SK-N-SH treated with all-trans-retinoic acid at 6 μM for 48 hours (cell line): ENCODE measurements at regions not wholly inside any gene's neighbourhood (a gene's known extent, or its start where the extent isn't known, plus 50 kb on each side); places are given as distances from the start of the nearest gene placed in this dataset.

Experiments
- ATAC-seq: fragments of 200-7000 bp; cut with Tn5 transposase; 3 replicates; pipeline ENCODE4 v1.9.1; 2020; ENCODE audit warnings: mild to moderate bottlenecking, moderate library complexity
- ARNTL ChIP-seq: fragments of 450-650 bp; formaldehyde crosslinking; IDR thresholded peaks from 2 replicates; pipeline ENCODE4 v1.5.0; 2020; ENCODE audit warnings: low read depth, mild to moderate bottlenecking, moderate library complexity, borderline replicate concordance
- BACH2 ChIP-seq: fragments of 250-450 bp; sonication (Bioruptor Pico); IDR thresholded peaks from 2 replicates; pipeline ENCODE4 v1.9.0; 2021; ENCODE audit warnings: mild to moderate bottlenecking, borderline replicate concordance
- CREB5 ChIP-seq: fragments of 250-450 bp; sonication (Bioruptor Pico); IDR thresholded peaks from 2 replicates; pipeline ENCODE4 v1.5.1; 2020; ENCODE audit warnings: low read depth, mild to moderate bottlenecking, moderate library complexity
- CSDC2 ChIP-seq: fragments of 250-450 bp; sonication (Bioruptor Pico); IDR thresholded peaks from 2 replicates; pipeline ENCODE4 v1.5.0; 2020; ENCODE audit warnings: mild to moderate bottlenecking, moderate library complexity
- CSRNP3 ChIP-seq: fragments of 250-450 bp; sonication (Bioruptor Pico); IDR thresholded peaks from 2 replicates; pipeline ENCODE4 v1.5.1; 2021; ENCODE audit warnings: mild to moderate bottlenecking, moderate library complexity
- ESRRG ChIP-seq: fragments of 250-450 bp; sonication (Bioruptor Pico); IDR thresholded peaks from 2 replicates; pipeline ENCODE4 v1.6.1; 2021; ENCODE audit warnings: mild to moderate bottlenecking
- GLIS3 ChIP-seq: fragments of 250-450 bp; sonication (Bioruptor Pico); IDR thresholded peaks from 2 replicates; pipeline ENCODE4 v1.5.0; 2020; ENCODE audit warnings: mild to moderate bottlenecking, moderate library complexity
- ISL1 ChIP-seq: fragments of 250-450 bp; sonication (Bioruptor Pico); IDR thresholded peaks from 2 replicates; pipeline ENCODE4 v2.1.2; 2022; ENCODE audit warnings: mild to moderate bottlenecking, moderate library complexity
- OSR1 ChIP-seq: fragments of 250-450 bp; sonication (Bioruptor Pico); IDR thresholded peaks from 2 replicates; pipeline ENCODE4 v1.8.0; 2022; ENCODE audit warnings: moderate library complexity, mild to moderate bottlenecking, inconsistent platforms
- PATZ1 ChIP-seq: fragments of 250-450 bp; sonication (Bioruptor Pico); IDR thresholded peaks from 2 replicates; pipeline ENCODE4 v1.8.0; 2020; ENCODE audit warnings: mild to moderate bottlenecking, moderate library complexity, borderline replicate concordance
- POU6F1 ChIP-seq: fragments of 250-450 bp; sonication (Bioruptor Pico); IDR thresholded peaks from 2 replicates; pipeline ENCODE4 v1.8.0; 2021; ENCODE audit warnings: low read depth, mild to moderate bottlenecking, moderate library complexity, borderline replicate concordance
- PPARA ChIP-seq: fragments of 250-450 bp; sonication (Bioruptor Pico); IDR thresholded peaks from 2 replicates; pipeline ENCODE4 v1.5.0; 2020; ENCODE audit warnings: mild to moderate bottlenecking, borderline replicate concordance
- RARB ChIP-seq: fragments of 250-450 bp; sonication (Bioruptor Pico); IDR thresholded peaks from 2 replicates; pipeline ENCODE4 v1.8.0; 2021; ENCODE audit warnings: mild to moderate bottlenecking, moderate library complexity
- SNAI2 ChIP-seq: fragments of 250-450 bp; sonication (Bioruptor Pico); IDR thresholded peaks from 2 replicates; pipeline ENCODE4 v1.5.0; 2020; ENCODE audit warnings: mild to moderate bottlenecking, moderate library complexity
- TCF4 ChIP-seq: fragments of 250-450 bp; sonication (Bioruptor Pico); IDR thresholded peaks from 2 replicates; pipeline ENCODE4 v1.8.0; 2021; ENCODE audit warnings: mild to moderate bottlenecking, moderate library complexity, borderline replicate concordance
- TOX ChIP-seq: fragments of 250-450 bp; sonication (Bioruptor Pico); IDR thresholded peaks from 2 replicates; pipeline ENCODE4 v1.8.0; 2021; ENCODE audit warnings: mild to moderate bottlenecking, moderate library complexity, borderline replicate concordance
- TSHZ2 ChIP-seq: fragments of 250-450 bp; sonication (Bioruptor Pico); IDR thresholded peaks from 2 replicates; pipeline ENCODE4 v1.5.0; 2020; ENCODE audit warnings: mild to moderate bottlenecking, moderate library complexity
- ZFP3 ChIP-seq: fragments of 250-450 bp; sonication (Bioruptor Pico); IDR thresholded peaks from 2 replicates; pipeline ENCODE4 v1.5.0; 2020; ENCODE audit warnings: mild to moderate bottlenecking, moderate library complexity
- ZFP30 ChIP-seq: fragments of 450-650 bp; formaldehyde crosslinking; IDR thresholded peaks from 2 replicates; pipeline ENCODE4 v1.5.0; 2022; ENCODE audit warnings: mild to moderate bottlenecking, moderate library complexity
- ZNF565 ChIP-seq: fragments of 450-650 bp; formaldehyde crosslinking; conservative IDR thresholded peaks from 2 replicates; pipeline ENCODE4 v1.5.0; 2020; ENCODE audit warnings: low read depth, mild to moderate bottlenecking, moderate library complexity
- ZNF70 ChIP-seq: fragments of 450-650 bp; formaldehyde crosslinking; IDR thresholded peaks from 2 replicates; pipeline ENCODE4 v1.5.0; 2020; ENCODE audit warnings: mild to moderate bottlenecking, moderate library complexity
- ZNF8 ChIP-seq: fragments of 450-650 bp; formaldehyde crosslinking; IDR thresholded peaks from 2 replicates; pipeline ENCODE4 v1.5.0; 2020; ENCODE audit warnings: mild to moderate bottlenecking, moderate library complexity

GRCh38 chr6:104612541-104612940 is 247.2 kb downstream of the HACE1 start:
- no peak for ATAC-seq
- no peak for TF ChIP-seq GLIS3 (CRISPR knock-in tag)
- no peak for TF ChIP-seq OSR1 (CRISPR knock-in tag)
- no peak for TF ChIP-seq ZNF70 (CRISPR knock-in tag)
- no peak for TF ChIP-seq BACH2 (CRISPR knock-in tag)
- no peak for TF ChIP-seq TCF4
- TF ChIP-seq PATZ1 (CRISPR knock-in tag): no peak

- ATAC-seq: no peak
- TF ChIP-seq ZNF8 (CRISPR knock-in tag) (no peak), POU6F1 (CRISPR knock-in tag) (no peak), OSR1 (CRISPR knock-in tag) (no peak), ARNTL (CRISPR knock-in tag) (no peak), TOX (CRISPR knock-in tag) (no peak), ZFP3 (no peak), CSRNP3 (no peak), ESRRG (CRISPR knock-in tag) (no peak), SNAI2 (no peak), ZNF565 (no peak), CSDC2 (no peak), CREB5 (no peak), GLIS3 (CRISPR knock-in tag) (no peak), ZFP30 (no peak), TSHZ2 (CRISPR knock-in tag) (no peak), ZNF70 (CRISPR knock-in tag) (no peak), BACH2 (CRISPR knock-in tag) (no peak)
- TF ChIP-seq, all 23 proteins: peak for 0
These were observed 251.6 kb downstream of the HACE1 start for GRCh38 chr6:104608101-104608500.

- ATAC-seq: no peak
- TF ChIP-seq TSHZ2 (CRISPR knock-in tag): no peak
- TF ChIP-seq CSRNP3: no peak
- TF ChIP-seq ZFP3: no peak
- TF ChIP-seq ISL1: no peak
- no peak for TF ChIP-seq RARB (CRISPR knock-in tag)
- no peak for TF ChIP-seq CSDC2
- TF ChIP-seq TCF4: no peak
- no peak for TF ChIP-seq POU6F1 (CRISPR knock-in tag)
- TF ChIP-seq ZFP30: no peak
- no peak for TF ChIP-seq PPARA (CRISPR knock-in tag)
- TF ChIP-seq SNAI2: no peak
- no peak for TF ChIP-seq ARNTL (CRISPR knock-in tag)
- TF ChIP-seq OSR1 (CRISPR knock-in tag): no peak
These were observed 252.2 kb downstream of the HACE1 start for GRCh38 chr6:104607501-104607900.
